RCC 7860 (cell line): ENCODE measurements at regions not wholly inside any gene's neighbourhood (a gene's known extent, or its start where the extent isn't known, plus 50 kb on each side); places are given as distances from the start of the nearest gene placed in this dataset.
"Not testable (repeated sequence)": the region's sequence is repeated elsewhere in the genome, so short reads cannot be mapped to it uniquely, and the experiment has no call there.

Experiments
- DNase-seq: peaks from one replicate; pipeline ENCODE4 v3.0.0-alpha.2; 2015; ENCODE audit warnings: low spot score
- FAIRE-seq: peaks from 2 replicates; lab custom pipeline; 2012; peaks lifted over from hg19 to GRCh38; lab: Jason Lieb, UNC

- FAIRE-seq, DNase-seq: not testable (repeated sequence)
These were observed 176.4 kb downstream of the AKR1D1 start for GRCh38 chr7:138252666-138253065.

GRCh38 chr7:138254444-138254843, 178.2 kb downstream of the AKR1D1 start:
- FAIRE-seq = no peak
- no peak for DNase-seq

GRCh38 chr7:138257459-138258196, 181.4 kb downstream of the AKR1D1 start:
- FAIRE-seq (no peak), DNase-seq (no peak)

- no peak for FAIRE-seq
- no peak for DNase-seq
These were observed 181.9 kb downstream of the AKR1D1 start for GRCh38 chr7:138258197-138258559.

GRCh38 chr7:138259675-138260074, 183.4 kb downstream of the AKR1D1 start:
- FAIRE-seq = no peak
- DNase-seq = no peak

- DNase-seq = no peak
- no peak for FAIRE-seq
These were observed 191.7 kb downstream of the AKR1D1 start for GRCh38 chr7:138267934-138268333.

- FAIRE-seq (no peak), DNase-seq (no peak)
These were observed 183.2 kb upstream of the TRIM24 start for GRCh38 chr7:138276891-138277290.

- DNase-seq = no peak
- FAIRE-seq = no peak
These were observed 181.5 kb upstream of the TRIM24 start for GRCh38 chr7:138278601-138279000.

GRCh38 chr7:138282997-138283396, 177.1 kb upstream of the TRIM24 start:
- FAIRE-seq (no peak), DNase-seq (no peak)

- FAIRE-seq (no peak), DNase-seq (no peak)
These were observed 174.9 kb upstream of the TRIM24 start for GRCh38 chr7:138285129-138285528.

GRCh38 chr7:138286846-138287245, 173.2 kb upstream of the TRIM24 start:
- FAIRE-seq = no peak
- no peak for DNase-seq

- DNase-seq = no peak
- FAIRE-seq = no peak
These were observed 172.5 kb upstream of the TRIM24 start for GRCh38 chr7:138287549-138287948.

- DNase-seq = no peak
- FAIRE-seq = no peak
These were observed 171.0 kb upstream of the TRIM24 start for GRCh38 chr7:138289082-138289481.

GRCh38 chr7:138289864-138290263, 170.2 kb upstream of the TRIM24 start:
- DNase-seq (no peak), FAIRE-seq (no peak)

- FAIRE-seq (no peak), DNase-seq (no peak)
These were observed 167.1 kb upstream of the TRIM24 start for GRCh38 chr7:138292951-138293350.

- DNase-seq (no peak), FAIRE-seq (no peak)
These were observed 164.9 kb upstream of the TRIM24 start for GRCh38 chr7:138295049-138295637.

GRCh38 chr7:138297526-138297925, 162.5 kb upstream of the TRIM24 start:
- DNase-seq = no peak
- no peak for FAIRE-seq

- DNase-seq = no peak
- no peak for FAIRE-seq
These were observed 161.0 kb upstream of the TRIM24 start for GRCh38 chr7:138299066-138299465.

- FAIRE-seq = no peak
These were observed 156.6 kb upstream of the TRIM24 start for GRCh38 chr7:138303230-138304070.

GRCh38 chr7:138304071-138304320, 156.1 kb upstream of the TRIM24 start:
- DNase-seq = no peak
- no peak for FAIRE-seq

More at GRCh38 chr7:138303230-138304070, 156.6 kb upstream of the TRIM24 start:
- DNase-seq = no peak

GRCh38 chr7:138307633-138308032, 152.4 kb upstream of the TRIM24 start:
- FAIRE-seq (no peak), DNase-seq (no peak)

GRCh38 chr7:138308136-138308535, 151.9 kb upstream of the TRIM24 start:
- FAIRE-seq (no peak), DNase-seq (no peak)
